GM19397 (cell line): ENCODE measurements at regions not wholly inside any gene's neighbourhood (a gene's known extent, or its start where the extent isn't known, plus 50 kb on each side); places are given as distances from the start of the nearest gene placed in this dataset.

ENCODE experiments used
- ATAC-seq: cut with Tn5 transposase; IDR thresholded peaks from one replicate; pipeline ENCODE4 v1.9.1; 2021; ENCODE audit warnings: mild to moderate bottlenecking, moderate library complexity; ENCODE audit not compliant: unreplicated experiment

DNA sequence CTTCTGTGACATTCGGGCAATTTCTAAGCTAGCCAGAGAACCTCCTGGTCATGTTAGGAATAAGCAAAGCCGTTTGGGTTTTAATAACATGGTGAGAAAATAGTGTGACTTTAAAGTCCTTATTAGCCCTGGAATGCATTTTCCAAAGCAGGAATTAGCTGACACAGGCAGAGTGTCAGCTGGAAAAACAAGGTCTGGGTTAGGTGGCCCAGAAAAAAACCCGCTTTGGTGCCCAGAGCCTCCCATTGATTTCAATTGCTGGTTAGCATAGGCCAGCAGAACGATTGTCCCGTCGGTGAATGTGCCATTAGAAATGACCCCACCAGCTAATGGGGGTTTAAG, 62.1 kb upstream of the CPEB4 start:
- ATAC-seq = no peak

- no peak for ATAC-seq
Measured at GRCh38 chr5:173826428-173827350, 61.5 kb upstream of the CPEB4 start.

DNA sequence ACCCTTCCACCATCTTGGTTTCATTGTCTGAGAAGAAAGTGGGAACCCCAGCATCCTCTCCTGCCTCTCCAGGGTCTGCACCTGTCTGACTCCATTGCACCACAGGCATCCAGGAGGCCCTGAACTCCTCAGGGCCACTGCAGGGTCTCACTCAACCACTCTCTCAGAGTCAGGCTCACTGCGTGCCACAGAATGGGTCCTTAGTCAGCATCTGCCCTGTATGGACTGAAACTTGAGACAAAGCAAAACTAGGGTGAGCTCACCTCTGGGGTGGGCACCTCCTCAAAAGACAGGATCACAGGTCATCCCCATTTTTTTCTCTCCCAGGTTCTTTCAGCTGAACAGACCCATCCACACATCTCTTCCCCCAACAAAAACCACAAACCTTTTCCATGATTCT, 59.2 kb upstream of the CPEB4 start:
- ATAC-seq = no peak

- no peak for ATAC-seq
Measured at GRCh38 chr5:173829826-173830225, 58.3 kb upstream of the CPEB4 start.

DNA sequence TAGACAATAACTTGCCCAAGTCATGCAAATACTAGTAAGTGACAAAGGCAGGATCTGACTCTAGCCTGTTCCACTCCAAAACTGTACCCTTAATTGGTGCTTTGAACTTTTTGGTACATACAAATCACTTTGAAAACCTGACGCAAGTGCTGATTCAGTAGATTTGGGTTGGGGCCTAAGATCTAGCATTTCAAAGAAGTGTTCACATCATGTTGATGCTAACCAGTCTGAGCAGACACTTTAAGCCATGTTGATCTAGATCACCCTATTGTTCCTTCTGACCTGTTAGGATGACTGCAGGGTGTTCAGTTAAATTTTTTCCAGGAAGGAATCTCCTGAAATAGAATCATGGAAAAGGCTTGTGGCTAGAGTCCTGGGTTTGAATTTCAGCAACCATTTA, 57.7 kb upstream of the CPEB4 start:
- ATAC-seq = no peak

DNA sequence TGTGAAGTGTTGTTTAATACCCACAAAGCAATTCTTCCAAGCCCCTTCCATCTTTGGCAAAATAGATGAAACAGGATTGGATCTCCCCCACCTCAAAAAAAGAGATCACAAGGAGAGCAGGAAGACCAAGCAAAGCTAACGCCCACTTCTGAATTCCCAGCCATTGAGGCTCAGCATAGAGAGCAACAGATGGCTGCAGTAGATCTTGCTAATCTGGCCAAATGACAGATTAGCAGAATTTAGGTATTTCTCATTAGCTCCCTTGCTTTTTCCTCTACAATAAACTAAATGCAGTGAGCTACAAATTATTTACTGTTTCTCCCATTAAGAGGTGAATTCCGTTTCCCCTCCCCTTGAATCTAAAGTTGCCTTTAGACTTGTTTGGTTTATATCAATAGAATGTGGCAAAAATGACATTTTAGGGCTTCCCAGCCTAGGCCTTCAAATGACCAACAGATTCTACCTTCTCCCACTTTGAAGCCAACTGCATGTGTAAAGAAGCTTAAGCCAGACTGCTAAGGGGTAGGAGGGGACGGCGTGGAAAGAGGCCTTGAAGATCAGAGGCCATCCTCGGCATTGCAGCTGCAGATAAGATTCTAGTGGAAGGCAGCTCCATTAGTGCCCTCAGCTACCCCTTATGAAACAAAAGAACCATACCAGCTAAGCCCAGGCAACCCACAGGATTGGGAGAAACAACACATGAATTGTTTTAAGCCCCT, 56.8 kb upstream of the CPEB4 start:
- ATAC-seq = no peak

DNA sequence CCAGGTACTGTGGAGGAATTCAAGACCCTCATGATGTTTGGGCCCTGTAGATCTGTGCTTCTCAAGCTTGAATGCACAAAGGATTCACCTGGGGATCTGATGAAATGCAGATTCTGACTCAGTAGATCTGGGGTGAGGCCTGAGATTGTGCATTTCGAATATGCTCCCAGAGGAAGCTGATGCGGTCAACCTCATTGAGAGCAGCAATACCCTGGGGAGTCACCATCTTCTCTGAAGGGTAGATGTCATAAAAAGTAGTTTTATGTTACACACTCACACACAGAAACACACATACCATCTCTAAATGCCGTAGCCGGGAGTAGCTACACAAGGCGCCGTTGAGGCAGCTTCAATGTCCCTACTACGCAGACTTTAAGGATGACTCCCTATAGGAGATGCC, 55.8 kb upstream of the CPEB4 start:
- ATAC-seq = peak; percentile 59

GRCh38 chr5:173833196-173833985, 54.8 kb upstream of the CPEB4 start:
- ATAC-seq = no peak

GRCh38 chr5:173834071-173834771, 53.9 kb upstream of the CPEB4 start:
- ATAC-seq = no peak

- no peak for ATAC-seq
Measured at GRCh38 chr5:173835131-173835530, 53.0 kb upstream of the CPEB4 start.

DNA sequence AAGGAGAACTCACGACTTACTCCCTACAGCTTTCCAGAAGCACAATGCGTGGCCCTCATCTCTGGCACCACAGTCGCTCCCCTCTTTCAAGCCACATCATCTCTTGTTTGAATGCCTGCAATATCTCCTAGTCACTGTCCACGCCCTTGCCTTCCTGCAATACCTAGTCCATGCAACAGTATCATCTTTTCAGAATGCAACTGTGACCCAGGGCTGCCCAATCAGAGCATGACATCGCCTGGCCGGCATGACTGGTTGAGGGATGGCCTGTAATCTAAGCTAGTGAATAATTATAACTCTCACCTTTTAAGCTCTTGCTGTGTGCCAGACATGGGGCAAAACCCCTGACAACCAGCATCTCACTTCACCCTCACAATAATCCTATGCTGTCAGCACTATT, 52.5 kb upstream of the CPEB4 start:
- no peak for ATAC-seq

DNA sequence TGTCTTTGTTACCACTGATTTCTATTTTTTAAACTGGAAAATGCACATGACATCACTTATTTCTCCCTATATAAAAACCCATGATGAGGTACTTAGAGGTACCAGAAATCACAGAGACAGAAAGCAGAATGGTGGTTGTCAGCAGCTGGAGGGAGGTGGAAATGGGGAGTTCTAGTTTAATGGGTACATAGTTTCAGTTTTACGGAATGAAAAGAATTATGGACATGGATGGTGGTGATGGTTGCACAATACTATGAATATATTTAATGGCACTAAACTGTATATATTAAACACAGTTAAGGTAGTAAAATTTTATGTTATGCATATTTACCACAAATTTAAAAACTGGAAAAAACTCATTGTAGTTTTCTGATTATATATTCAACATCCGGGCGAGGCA, 50.5 kb upstream of the CPEB4 start:
- ATAC-seq = no peak
